Naive thymus-derived CD4-positive, alpha-beta T cell (primary cell): ENCODE measurements at regions not wholly inside any gene's neighbourhood (a gene's known extent, or its start where the extent isn't known, plus 50 kb on each side); places are given as distances from the start of the nearest gene placed in this dataset.

ENCODE experiments used
- ATAC-seq: fragments of 150-1000 bp; cut with Tn5 transposase; 2 replicates; pipeline ENCODE4 v1.10.0; 2021; ENCODE audit warnings: mild to moderate bottlenecking, moderate library complexity
- CTCF ChIA-PET: fragments of 350-600 bp; sonication (Branson Sonifier 250); formaldehyde crosslinking; loops from one replicate; lab custom pipeline; 2021; ENCODE audit warnings: antibody characterized with exemption; lab: Charles Lee
- POLR2A ChIA-PET: fragments of 350-600 bp; sonication (Branson Sonifier 250); formaldehyde crosslinking; loops from one replicate; lab custom pipeline; 2021; ENCODE audit warnings: antibody characterized with exemption, inconsistent platforms; lab: Charles Lee
- DNase-seq, 9 donors: peaks; one replicate each; pipeline versions ENCODE4 v3.0.0 to v3.0.0-alpha.2; 2020 to 2022; ENCODE audit warnings: mixed read lengths in 1 of 9
- H3K27ac ChIP-seq: one replicate; pipeline ENCODE4 v1.7.0; 2013; ENCODE audit warnings: mild to moderate bottlenecking, low read depth, low read length, moderate library complexity
- H3K27me3 ChIP-seq, 2 donors: one replicate each; pipeline ENCODE4 v1.7.0; 2013; ENCODE audit warnings: low read length in 2 of 2, mild to moderate bottlenecking in 2 of 2, moderate library complexity in 2 of 2; ENCODE audit not compliant: control insufficient read depth in 2 of 2, insufficient read depth in 2 of 2
- H3K36me3 ChIP-seq, 3 experiments: 1 replicate in 2 of 3; 2 replicates in 1 of 3; pipeline ENCODE4 v1.7.0; 2013; ENCODE audit warnings: low read length in 3 of 3, mild to moderate bottlenecking in 3 of 3, moderate library complexity in 1 of 3; ENCODE audit not compliant: insufficient read depth in 3 of 3, control insufficient read depth in 2 of 3
- H3K4me1 ChIP-seq, 2 donors: one replicate each; pipeline ENCODE4 v1.7.0; 2013; ENCODE audit warnings: low read length in 2 of 2, mild to moderate bottlenecking in 2 of 2, moderate library complexity in 1 of 2; ENCODE audit not compliant: control insufficient read depth in 2 of 2, insufficient read depth in 2 of 2
- H3K4me3 ChIP-seq: 2 replicates; pipeline ENCODE4 v1.7.0; 2013; ENCODE audit warnings: mild to moderate bottlenecking, low read length
- H3K9me3 ChIP-seq, 3 experiments: 1 replicate in 2 of 3; 2 replicates in 1 of 3; pipeline ENCODE4 v1.7.0; 2013; ENCODE audit warnings: low read length in 3 of 3; ENCODE audit not compliant: control insufficient read depth in 2 of 3
- H3K27ac Mint-ChIP-seq, 9 donors: one replicate each; pipeline ENCODE4 v1.8.0; 2020 to 2022; ENCODE audit warnings: mixed read lengths in 9 of 9, mild to moderate bottlenecking in 8 of 9, moderate library complexity in 5 of 9, inconsistent platforms in 2 of 9
- H3K27me3 Mint-ChIP-seq, 5 donors: one replicate each; pipeline ENCODE4 v1.8.0; 2021 to 2022; ENCODE audit warnings: mixed read lengths in 5 of 5, mild to moderate bottlenecking in 1 of 5
- H3K36me3 Mint-ChIP-seq, 5 donors: one replicate each; pipeline ENCODE4 v1.8.0; 2020 to 2022; ENCODE audit warnings: mixed read lengths in 5 of 5, mild to moderate bottlenecking in 3 of 5, inconsistent platforms in 1 of 5
- H3K4me1 Mint-ChIP-seq, 7 donors: one replicate each; pipeline ENCODE4 v1.8.0; 2020 to 2022; ENCODE audit warnings: mixed read lengths in 7 of 7, mild to moderate bottlenecking in 3 of 7, inconsistent platforms in 1 of 7
- H3K4me3 Mint-ChIP-seq, 10 donors: one replicate each; pipeline ENCODE4 v1.8.0; 2020 to 2022; ENCODE audit warnings: mild to moderate bottlenecking in 10 of 10, mixed read lengths in 10 of 10, moderate library complexity in 6 of 10, inconsistent platforms in 2 of 10
- H3K9me3 Mint-ChIP-seq, 11 donors: one replicate each; pipeline ENCODE4 v1.8.0; 2020 to 2022; ENCODE audit warnings: mixed read lengths in 11 of 11, mild to moderate bottlenecking in 4 of 11, inconsistent platforms in 1 of 11, moderate library complexity in 1 of 11
- intact Hi-C, 2 donors: fragments of 100-400 bp; cut with micrococcal nuclease; formaldehyde crosslinking; loops; one replicate each; pipeline ENCODE4 v1.15.1; 2023

- Mint-ChIP-seq H3K27ac (no peak overlapping the region), H3K4me1 (peaks cover 0 to 1% (median 0%) of the 10 kb centered on the region in 7 donors), H3K9me3 (peaks cover 0 to 21% (median 11%) of the 10 kb centered on the region in 11 donors), H3K36me3 (no peaks in the 10 kb centered on the region), H3K27me3 (peaks cover 0 to 4% (median 0%) of the 10 kb centered on the region in 5 donors), H3K4me3 (no peak overlapping the region)
- no peak for DNase-seq
- no peaks in the 10 kb centered on the region for H3K36me3 ChIP-seq
- ChIA-PET CTCF (interaction anchor here (0.6 kb wide), 1 partner anchor 41 kb away, joined by 5 read pairs; no protein-coding TSS in a partner anchor), POLR2A (no interaction called here)
- intact Hi-C loops: no loop called here
- H3K27me3 ChIP-seq: no peaks in the 10 kb centered on the region
- ATAC-seq: no peak
- no peaks in the 10 kb centered on the region for H3K9me3 ChIP-seq
- H3K4me3 ChIP-seq: no peak overlapping the region
- no peak overlapping the region for H3K27ac ChIP-seq
- H3K4me1 ChIP-seq: no peaks in the 10 kb centered on the region
Observed at GRCh38 chr20:6637160-6637579, 130.3 kb upstream of the BMP2 start.

GRCh38 chr20:6636209-6637159 lies 131.0 kb upstream of the BMP2 start:
- Mint-ChIP-seq H3K27ac (no peak overlapping the region), H3K4me3 (no peak overlapping the region), H3K4me1 (peaks cover 0 to 1% (median 0%) of the 10 kb centered on the region in 7 donors), H3K9me3 (peaks cover 0 to 24% (median 14%) of the 10 kb centered on the region in 11 donors), H3K36me3 (no peaks in the 10 kb centered on the region), H3K27me3 (peaks cover 0 to 4% (median 0%) of the 10 kb centered on the region in 5 donors)
- CTCF ChIA-PET: interaction anchor here (0.6 kb wide), 1 partner anchor 41 kb away, joined by 5 read pairs; no protein-coding TSS in a partner anchor
- DNase-seq (no peak), ATAC-seq (no peak)
- Histone ChIP-seq H3K27ac (no peak overlapping the region), H3K4me3 (no peak overlapping the region), H3K4me1 (no peaks in the 10 kb centered on the region), H3K9me3 (no peaks in the 10 kb centered on the region), H3K27me3 (no peaks in the 10 kb centered on the region), H3K36me3 (no peaks in the 10 kb centered on the region)
- POLR2A ChIA-PET: no interaction called here
- intact Hi-C loops: no loop called here

- intact Hi-C loops: no loop called here
- ChIA-PET CTCF (no interaction called here), POLR2A (no interaction called here)
- no peaks in the 10 kb centered on the region for H3K4me1 ChIP-seq
- H3K27me3 ChIP-seq: no peaks in the 10 kb centered on the region
- H3K9me3 ChIP-seq: no peaks in the 10 kb centered on the region
- H3K4me3 Mint-ChIP-seq: no peak overlapping the region
- DNase-seq (no peak), ATAC-seq (no peak)
- peaks cover 0 to 1% (median 0%) of the 10 kb centered on the region in 7 donors for H3K4me1 Mint-ChIP-seq
- no peak overlapping the region for H3K27ac ChIP-seq
- H3K27ac Mint-ChIP-seq: no peak overlapping the region
- no peak overlapping the region for H3K4me3 ChIP-seq
- H3K36me3 ChIP-seq: no peaks in the 10 kb centered on the region
- H3K36me3 Mint-ChIP-seq: no peaks in the 10 kb centered on the region
- H3K27me3 Mint-ChIP-seq: peaks cover 0 to 4% (median 0%) of the 10 kb centered on the region in 5 donors
- H3K9me3 Mint-ChIP-seq: peaks cover 2 to 30% (median 9%) of the 10 kb centered on the region in 11 donors
Observed at GRCh38 chr20:6635034-6635736, 132.3 kb upstream of the BMP2 start.

- no peaks in the 10 kb centered on the region for H3K27me3 ChIP-seq
- no peak for ATAC-seq
- CTCF ChIA-PET: interaction anchor here (0.8 kb wide), 1 partner anchor 13 kb away, joined by 3 read pairs; no protein-coding TSS in a partner anchor
Observed at GRCh38 chr20:6632187-6632586, 135.3 kb upstream of the BMP2 start.

GRCh38 chr20:6630514-6630913 lies 137.0 kb upstream of the BMP2 start:
- ATAC-seq (no peak), DNase-seq (no peak)
- no peaks in the 10 kb centered on the region for H3K4me1 ChIP-seq
- Mint-ChIP-seq H3K27me3 (peaks cover 0 to 4% (median 0%) of the 10 kb centered on the region in 5 donors), H3K27ac (no peak overlapping the region), H3K4me1 (peaks cover 0 to 1% (median 0%) of the 10 kb centered on the region in 7 donors), H3K4me3 (no peak overlapping the region), H3K36me3 (no peaks in the 10 kb centered on the region), H3K9me3 (peaks cover 3 to 25% (median 9%) of the 10 kb centered on the region in 11 donors)
- H3K4me3 ChIP-seq: no peak overlapping the region
- no peaks in the 10 kb centered on the region for H3K27me3 ChIP-seq
- no peak overlapping the region for H3K27ac ChIP-seq
- intact Hi-C loops: no loop called here
- ChIA-PET POLR2A (no interaction called here), CTCF (no interaction called here)
- H3K9me3 ChIP-seq: no peaks in the 10 kb centered on the region
- no peaks in the 10 kb centered on the region for H3K36me3 ChIP-seq

More at GRCh38 chr20:6632187-6632586, 135.3 kb upstream of the BMP2 start:
- intact Hi-C loops: no loop called here
- H3K27ac ChIP-seq: no peak overlapping the region
- Mint-ChIP-seq H3K27ac (no peak overlapping the region), H3K36me3 (no peaks in the 10 kb centered on the region), H3K27me3 (peaks cover 0 to 4% (median 0%) of the 10 kb centered on the region in 5 donors), H3K9me3 (peaks cover 3 to 30% (median 9%) of the 10 kb centered on the region in 11 donors), H3K4me3 (no peak overlapping the region), H3K4me1 (peaks cover 0 to 1% (median 0%) of the 10 kb centered on the region in 7 donors)
- no peaks in the 10 kb centered on the region for H3K9me3 ChIP-seq
- H3K4me3 ChIP-seq: no peak overlapping the region
- POLR2A ChIA-PET: no interaction called here
- H3K36me3 ChIP-seq: no peaks in the 10 kb centered on the region
- no peaks in the 10 kb centered on the region for H3K4me1 ChIP-seq
- no peak for DNase-seq

GRCh38 chr20:6629564-6629963 lies 137.9 kb upstream of the BMP2 start:
- Histone ChIP-seq H3K27ac (no peak overlapping the region), H3K36me3 (no peaks in the 10 kb centered on the region), H3K4me1 (no peaks in the 10 kb centered on the region), H3K27me3 (no peaks in the 10 kb centered on the region), H3K9me3 (no peaks in the 10 kb centered on the region), H3K4me3 (no peak overlapping the region)
- no peak overlapping the region for H3K27ac Mint-ChIP-seq
- ATAC-seq (no peak), DNase-seq (no peak)
- ChIA-PET CTCF (no interaction called here), POLR2A (no interaction called here)
- H3K4me3 Mint-ChIP-seq: no peak overlapping the region
- no peaks in the 10 kb centered on the region for H3K36me3 Mint-ChIP-seq
- H3K27me3 Mint-ChIP-seq: peaks cover 0 to 4% (median 0%) of the 10 kb centered on the region in 5 donors
- intact Hi-C loops: no loop called here
- peaks cover 3 to 21% (median 9%) of the 10 kb centered on the region in 11 donors for H3K9me3 Mint-ChIP-seq
- H3K4me1 Mint-ChIP-seq: no peaks in the 10 kb centered on the region
